ENCODE measurements at regions not wholly inside any gene's neighbourhood (a gene's known extent, or its start where the extent isn't known, plus 50 kb on each side); places are given as distances from the start of the nearest gene placed in this dataset.

DNA sequence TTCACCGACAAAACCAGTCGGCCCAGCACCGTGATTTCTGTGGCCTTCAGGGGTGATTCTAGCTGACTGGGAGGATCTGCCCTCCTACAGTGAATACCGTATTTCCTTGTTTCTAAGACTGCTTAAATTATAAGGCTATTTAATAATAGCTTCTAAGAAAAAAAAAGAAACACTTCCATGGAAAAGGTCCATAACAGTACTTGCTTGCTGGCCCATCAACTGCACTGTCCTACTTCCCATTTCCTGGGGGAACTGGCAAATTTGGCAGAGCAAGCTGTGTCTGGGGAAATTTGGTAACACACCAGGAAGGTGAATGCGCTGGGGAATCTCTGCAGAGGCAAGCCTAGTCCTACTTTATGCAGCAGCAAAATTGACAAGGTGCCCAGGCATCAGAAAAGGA lies 214.0 kb downstream of the ZNF326 start:
- no peak overlapping the region for H2AFZ ChIP-seq (ENCODE audit: low read depth, low read length)
- no peak overlapping the region for H3K4me3 ChIP-seq (replicated peaks in 1 of 3; ENCODE audit: insufficient read depth in 1 of 3, low read depth in 1 of 3, low read length in 3 of 3)
- no peak overlapping the region for H3K27ac ChIP-seq (ENCODE audit: insufficient read depth, low read depth, low read length)
- no peaks in the 10 kb centered on the region for H3K9me1 ChIP-seq (replicated peaks; ENCODE audit: control insufficient read depth, extremely low read depth, insufficient read depth, low read length)
- no peak overlapping the region for H3K4me2 ChIP-seq (ENCODE audit: insufficient read depth, low read length)
- intact Hi-C loops (cut with micrococcal nuclease) (no loop called here), dilution Hi-C loops (cut with MboI; ENCODE audit: extremely low pct_ligation_motif_present, low sequenced_read_pairs) (no loop called here)
- no peaks in the 10 kb centered on the region for H3K79me2 ChIP-seq (ENCODE audit: control insufficient read depth, insufficient read depth, low read length)
- no peaks in the 10 kb centered on the region for H3K27me3 ChIP-seq (ENCODE audit: control insufficient read depth in 2 of 2, insufficient read depth in 2 of 2, low read length in 2 of 2)
- POLR2A ChIA-PET: no interaction called here
- DNase-seq (ENCODE audit: low read depth, low spot score) (no peak), FAIRE-seq (no peak)
- CTCF ChIA-PET: interaction anchor here (0.9 kb wide), 1 partner anchor 16 kb away, joined by 3 read pairs; no protein-coding TSS in a partner anchor
- no peaks in the 10 kb centered on the region for H4K20me1 ChIP-seq (replicated peaks; ENCODE audit: control insufficient read depth, extremely low read depth, insufficient read depth, low read length)
- H3K9me3 ChIP-seq (replicated peaks; ENCODE audit: control insufficient read depth, insufficient read depth, low read length): no peaks in the 10 kb centered on the region
- no peaks in the 10 kb centered on the region for H3K4me1 ChIP-seq (ENCODE audit: control insufficient read depth, extremely low read depth, insufficient read depth, low read length)
- BruUV-seq (replicated peaks): no TSS peak
- TF ChIP-seq MYC (IDR thresholded peaks at IDR 0.05; ENCODE audit: low read depth, low read length) (no peak), POLR2A (IDR thresholded peaks at IDR 0.05; ENCODE audit: low read depth, low read length) (no peak), GATA2 (IDR thresholded peaks at IDR 0.05; ENCODE audit: insufficient read depth, insufficient read length, low read depth, low read length) (no peak), POLR2AphosphoS5 (IDR thresholded peaks at IDR 0.05; ENCODE audit: insufficient read depth, low read depth, low read length) (no peak), CTCF (IDR thresholded peaks at IDR 0.05; ENCODE audit: extremely low read depth in 1 of 2, insufficient read depth in 1 of 2, low read depth in 1 of 2, low read length in 2 of 2) (no peak), FOS (IDR thresholded peaks at IDR 0.05; ENCODE audit: borderline replicate concordance, insufficient read depth, low read length) (no peak), JUN (IDR thresholded peaks at IDR 0.05; ENCODE audit: borderline replicate concordance, insufficient read depth, insufficient read length, low read depth) (no peak), EZH2 (IDR thresholded peaks at IDR 0.05; ENCODE audit: borderline replicate concordance, low read depth, low read length, severe bottlenecking) (no peak), MAX (IDR thresholded peaks at IDR 0.05; ENCODE audit: insufficient read depth, insufficient read length) (no peak)
- H3K9ac ChIP-seq (replicated peaks; ENCODE audit: extremely low read depth, insufficient read depth, low read length): no peak overlapping the region
- no peaks in the 10 kb centered on the region for H3K36me3 ChIP-seq (ENCODE audit: control insufficient read depth in 2 of 2, extremely low read depth in 1 of 2, insufficient read depth in 2 of 2, low read length in 2 of 2)

Data from endothelial cell of umbilical vein (primary cell).